ENCODE measurements at regions not wholly inside any gene's neighbourhood (a gene's known extent, or its start where the extent isn't known, plus 50 kb on each side); places are given as distances from the start of the nearest gene placed in this dataset.

DNA sequence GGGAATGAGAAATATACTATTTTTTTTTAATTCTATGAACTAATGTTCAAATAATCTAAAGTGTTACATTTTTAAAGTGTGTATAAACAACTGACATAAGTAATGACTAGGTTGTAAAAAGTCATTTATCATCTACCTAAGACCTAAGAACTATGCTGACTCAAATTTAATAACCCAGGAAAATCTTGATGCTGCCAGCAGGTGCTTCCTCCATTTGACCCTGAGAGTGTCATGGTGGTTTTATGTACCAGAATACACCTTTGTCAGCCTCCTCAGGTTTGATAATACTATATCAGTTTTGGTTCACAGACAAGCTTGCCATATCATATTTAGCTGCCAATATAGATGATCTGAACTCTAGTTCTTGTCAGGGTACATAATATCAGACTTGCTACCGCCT is 1151.2 kb downstream of the PCDH17 start:
- no peaks in the 10 kb centered on the region for H3K4me1 ChIP-seq (ENCODE audit: control insufficient read depth in 4 of 4, insufficient read depth in 4 of 4, low read length in 3 of 4)
- H3K36me3 ChIP-seq (ENCODE audit: control insufficient read depth in 4 of 4, insufficient read depth in 3 of 4, low read depth in 1 of 4, low read length in 3 of 4) = no peaks in the 10 kb centered on the region
- H3K9me3 ChIP-seq (ENCODE audit: control insufficient read depth in 4 of 4, low read length in 3 of 4) = no peaks in the 10 kb centered on the region
- H3K27ac ChIP-seq (ENCODE audit: low read depth in 1 of 2, low read length in 2 of 2) = no peak overlapping the region
- H3K27me3 ChIP-seq (ENCODE audit: control insufficient read depth in 4 of 4, insufficient read depth in 4 of 4, low read length in 3 of 4) = no peaks in the 10 kb centered on the region
- DNase-seq (ENCODE audit: low spot score) = no peak
- WGBS = 95% methylated on average over 1 of the region's 1 CpG
- H3K9ac ChIP-seq (ENCODE audit: low read depth in 1 of 2, low read length in 2 of 2) = no peak overlapping the region
- no peak overlapping the region for H3K4me3 ChIP-seq (ENCODE audit: low read depth in 1 of 3, low read length in 3 of 3)
- no peak for TF ChIP-seq RAD21 (IDR thresholded peaks at IDR 0.05)
- TF ChIP-seq, protein P1, sequence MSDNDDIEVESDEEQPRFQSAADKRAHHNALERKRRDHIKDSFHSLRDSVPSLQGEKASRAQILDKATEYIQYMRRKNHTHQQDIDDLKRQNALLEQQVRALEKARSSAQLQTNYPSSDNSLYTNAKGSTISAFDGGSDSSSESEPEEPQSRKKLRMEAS (IDR thresholded peaks at IDR 0.05) = no peak
- TF ChIP-seq EGR1 (IDR thresholded peaks at IDR 0.05; ENCODE audit: low read depth in 2 of 2) = no peak
- TF ChIP-seq HNF4A (conservative IDR thresholded peaks at IDR 0.05) = no peak
- TF ChIP-seq FOXA2 (IDR thresholded peaks at IDR 0.05) = no peak

DNA sequence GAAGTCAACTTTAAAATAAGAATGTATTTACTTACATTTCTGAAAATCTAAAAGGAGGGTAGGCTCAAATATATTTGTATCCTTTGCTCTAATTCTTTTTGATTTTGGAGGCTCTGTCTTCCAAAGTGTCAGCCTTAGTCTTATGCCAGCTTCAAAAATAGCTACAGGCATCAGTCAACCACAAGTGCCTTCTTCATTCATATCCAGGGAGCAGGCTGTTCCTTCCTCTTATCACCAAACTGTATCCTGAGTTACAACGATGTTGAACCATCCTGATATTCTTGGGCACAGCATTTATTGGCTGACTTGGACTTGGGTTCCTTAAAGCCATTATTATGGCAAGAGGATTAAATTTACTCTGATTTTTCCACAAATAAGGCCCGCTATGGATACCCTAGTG is 1161.3 kb downstream of the PCDH17 start:
- H3K36me3 ChIP-seq (ENCODE audit: control insufficient read depth in 4 of 4, insufficient read depth in 3 of 4, low read depth in 1 of 4, low read length in 3 of 4) = no peaks in the 10 kb centered on the region
- H3K27me3 ChIP-seq (ENCODE audit: control insufficient read depth in 4 of 4, insufficient read depth in 4 of 4, low read length in 3 of 4) = peaks cover 0 to 3% (median 0%) of the 10 kb centered on the region in 4 donors
- no peak overlapping the region for H3K9ac ChIP-seq (ENCODE audit: low read depth in 1 of 2, low read length in 2 of 2)
- H3K27ac ChIP-seq (ENCODE audit: low read depth in 1 of 2, low read length in 2 of 2) = no peak overlapping the region
- no peak overlapping the region for H3K4me3 ChIP-seq (ENCODE audit: low read depth in 1 of 3, low read length in 3 of 3)
- H3K4me1 ChIP-seq (ENCODE audit: control insufficient read depth in 4 of 4, insufficient read depth in 4 of 4, low read length in 3 of 4) = no peaks in the 10 kb centered on the region
- H3K9me3 ChIP-seq (ENCODE audit: control insufficient read depth in 4 of 4, low read length in 3 of 4) = no peaks in the 10 kb centered on the region
- DNase-seq (ENCODE audit: low spot score) = no peak
- TF ChIP-seq FOXA1 (IDR thresholded peaks at IDR 0.05) = no peak
- WGBS = 64% methylated on average over 2 of the region's 2 CpGs

DNA sequence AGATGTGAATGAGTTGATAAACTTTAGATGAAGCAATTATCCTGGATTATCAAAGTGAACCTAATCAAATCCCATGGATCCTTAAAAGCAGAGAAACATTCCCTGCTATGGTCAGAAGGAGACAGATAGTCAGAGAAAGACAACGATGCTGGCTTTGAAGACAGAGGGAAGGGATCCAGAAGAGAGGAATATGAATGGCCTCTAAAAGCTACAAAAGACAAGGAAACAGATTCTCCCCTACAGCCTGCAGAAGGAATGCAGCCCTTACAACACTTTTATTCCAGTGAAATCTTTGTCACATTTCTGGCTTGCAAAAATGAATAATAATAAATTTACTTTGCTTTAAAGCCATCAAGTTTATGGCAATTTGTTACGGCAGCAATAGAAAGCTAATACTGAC is 1164.2 kb downstream of the PCDH17 start:
- no peak overlapping the region for H3K27ac ChIP-seq (ENCODE audit: low read depth in 1 of 2, low read length in 2 of 2)
- H3K36me3 ChIP-seq (ENCODE audit: control insufficient read depth in 4 of 4, insufficient read depth in 3 of 4, low read depth in 1 of 4, low read length in 3 of 4) = no peaks in the 10 kb centered on the region
- TF ChIP-seq HNF4G (IDR thresholded peaks at IDR 0.05) (no peak), JUND (IDR thresholded peaks at IDR 0.05) (no peak), RXRA (IDR thresholded peaks at IDR 0.05) (no peak), FOXA1 (IDR thresholded peaks at IDR 0.05) (no peak), EGR1 (IDR thresholded peaks at IDR 0.05; ENCODE audit: low read depth in 2 of 2) (no peak), TAF1 (conservative IDR thresholded peaks at IDR 0.05) (no peak)
- TF ChIP-seq, protein P2, sequence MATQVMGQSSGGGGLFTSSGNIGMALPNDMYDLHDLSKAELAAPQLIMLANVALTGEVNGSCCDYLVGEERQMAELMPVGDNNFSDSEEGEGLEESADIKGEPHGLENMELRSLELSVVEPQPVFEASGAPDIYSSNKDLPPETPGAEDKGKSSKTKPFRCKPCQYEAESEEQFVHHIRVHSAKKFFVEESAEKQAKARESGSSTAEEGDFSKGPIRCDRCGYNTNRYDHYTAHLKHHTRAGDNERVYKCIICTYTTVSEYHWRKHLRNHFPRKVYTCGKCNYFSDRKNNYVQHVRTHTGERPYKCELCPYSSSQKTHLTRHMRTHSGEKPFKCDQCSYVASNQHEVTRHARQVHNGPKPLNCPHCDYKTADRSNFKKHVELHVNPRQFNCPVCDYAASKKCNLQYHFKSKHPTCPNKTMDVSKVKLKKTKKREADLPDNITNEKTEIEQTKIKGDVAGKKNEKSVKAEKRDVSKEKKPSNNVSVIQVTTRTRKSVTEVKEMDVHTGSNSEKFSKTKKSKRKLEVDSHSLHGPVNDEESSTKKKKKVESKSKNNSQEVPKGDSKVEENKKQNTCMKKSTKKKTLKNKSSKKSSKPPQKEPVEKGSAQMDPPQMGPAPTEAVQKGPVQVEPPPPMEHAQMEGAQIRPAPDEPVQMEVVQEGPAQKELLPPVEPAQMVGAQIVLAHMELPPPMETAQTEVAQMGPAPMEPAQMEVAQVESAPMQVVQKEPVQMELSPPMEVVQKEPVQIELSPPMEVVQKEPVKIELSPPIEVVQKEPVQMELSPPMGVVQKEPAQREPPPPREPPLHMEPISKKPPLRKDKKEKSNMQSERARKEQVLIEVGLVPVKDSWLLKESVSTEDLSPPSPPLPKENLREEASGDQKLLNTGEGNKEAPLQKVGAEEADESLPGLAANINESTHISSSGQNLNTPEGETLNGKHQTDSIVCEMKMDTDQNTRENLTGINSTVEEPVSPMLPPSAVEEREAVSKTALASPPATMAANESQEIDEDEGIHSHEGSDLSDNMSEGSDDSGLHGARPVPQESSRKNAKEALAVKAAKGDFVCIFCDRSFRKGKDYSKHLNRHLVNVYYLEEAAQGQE (IDR thresholded peaks at IDR 0.05) = no peak
- TF ChIP-seq, protein P3, sequence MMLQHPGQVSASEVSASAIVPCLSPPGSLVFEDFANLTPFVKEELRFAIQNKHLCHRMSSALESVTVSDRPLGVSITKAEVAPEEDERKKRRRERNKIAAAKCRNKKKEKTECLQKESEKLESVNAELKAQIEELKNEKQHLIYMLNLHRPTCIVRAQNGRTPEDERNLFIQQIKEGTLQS (IDR thresholded peaks at IDR 0.05) = no peak
- WGBS = 77% methylated on average over 2 of the region's 2 CpGs
- no peak for DNase-seq (ENCODE audit: low spot score)
- H3K27me3 ChIP-seq (ENCODE audit: control insufficient read depth in 4 of 4, insufficient read depth in 4 of 4, low read length in 3 of 4) = peaks cover 0 to 3% (median 0%) of the 10 kb centered on the region in 4 donors
- no peaks in the 10 kb centered on the region for H3K4me1 ChIP-seq (ENCODE audit: control insufficient read depth in 4 of 4, insufficient read depth in 4 of 4, low read length in 3 of 4)
- no peaks in the 10 kb centered on the region for H3K9me3 ChIP-seq (ENCODE audit: control insufficient read depth in 4 of 4, low read length in 3 of 4)
- H3K4me3 ChIP-seq (ENCODE audit: low read depth in 1 of 3, low read length in 3 of 3) = no peak overlapping the region
- no peak overlapping the region for H3K9ac ChIP-seq (ENCODE audit: low read depth in 1 of 2, low read length in 2 of 2)
